ENCODE measurements at regions not wholly inside any gene's neighbourhood (a gene's known extent, or its start where the extent isn't known, plus 50 kb on each side); places are given as distances from the start of the nearest gene placed in this dataset.

DNA sequence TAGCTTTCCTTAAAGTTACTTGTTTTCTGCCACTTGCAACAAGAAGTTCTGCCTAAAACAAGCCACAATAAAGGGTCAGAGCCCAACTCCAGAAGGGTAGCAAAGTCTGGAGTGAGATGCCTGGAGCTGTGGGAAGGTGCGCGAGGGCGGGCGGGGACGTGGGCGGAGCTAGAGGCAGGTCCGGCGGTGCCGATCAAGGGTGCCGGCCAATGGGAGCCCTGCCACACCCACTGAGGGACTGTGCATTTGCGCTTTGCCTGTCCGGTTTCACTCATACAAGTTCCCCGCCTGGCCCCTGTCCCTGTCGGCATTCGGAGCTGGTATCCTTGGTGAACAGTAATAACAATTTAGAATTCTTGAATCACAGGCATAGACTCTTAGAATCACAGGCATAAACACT is 732.4 kb downstream of the MATN1 start:
- TF ChIP-seq, protein P1, sequence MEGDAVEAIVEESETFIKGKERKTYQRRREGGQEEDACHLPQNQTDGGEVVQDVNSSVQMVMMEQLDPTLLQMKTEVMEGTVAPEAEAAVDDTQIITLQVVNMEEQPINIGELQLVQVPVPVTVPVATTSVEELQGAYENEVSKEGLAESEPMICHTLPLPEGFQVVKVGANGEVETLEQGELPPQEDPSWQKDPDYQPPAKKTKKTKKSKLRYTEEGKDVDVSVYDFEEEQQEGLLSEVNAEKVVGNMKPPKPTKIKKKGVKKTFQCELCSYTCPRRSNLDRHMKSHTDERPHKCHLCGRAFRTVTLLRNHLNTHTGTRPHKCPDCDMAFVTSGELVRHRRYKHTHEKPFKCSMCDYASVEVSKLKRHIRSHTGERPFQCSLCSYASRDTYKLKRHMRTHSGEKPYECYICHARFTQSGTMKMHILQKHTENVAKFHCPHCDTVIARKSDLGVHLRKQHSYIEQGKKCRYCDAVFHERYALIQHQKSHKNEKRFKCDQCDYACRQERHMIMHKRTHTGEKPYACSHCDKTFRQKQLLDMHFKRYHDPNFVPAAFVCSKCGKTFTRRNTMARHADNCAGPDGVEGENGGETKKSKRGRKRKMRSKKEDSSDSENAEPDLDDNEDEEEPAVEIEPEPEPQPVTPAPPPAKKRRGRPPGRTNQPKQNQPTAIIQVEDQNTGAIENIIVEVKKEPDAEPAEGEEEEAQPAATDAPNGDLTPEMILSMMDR (IDR thresholded peaks at IDR 0.05; ENCODE audit: poor library complexity, severe bottlenecking), result no peak
- TF ChIP-seq POLR2AphosphoS5 (IDR thresholded peaks at IDR 0.05) (no peak), EZH2 (IDR thresholded peaks at IDR 0.05; ENCODE audit: borderline replicate concordance, insufficient read depth, low read length, poor library complexity, severe bottlenecking) (no peak)
- TF ChIP-seq, protein P2, sequence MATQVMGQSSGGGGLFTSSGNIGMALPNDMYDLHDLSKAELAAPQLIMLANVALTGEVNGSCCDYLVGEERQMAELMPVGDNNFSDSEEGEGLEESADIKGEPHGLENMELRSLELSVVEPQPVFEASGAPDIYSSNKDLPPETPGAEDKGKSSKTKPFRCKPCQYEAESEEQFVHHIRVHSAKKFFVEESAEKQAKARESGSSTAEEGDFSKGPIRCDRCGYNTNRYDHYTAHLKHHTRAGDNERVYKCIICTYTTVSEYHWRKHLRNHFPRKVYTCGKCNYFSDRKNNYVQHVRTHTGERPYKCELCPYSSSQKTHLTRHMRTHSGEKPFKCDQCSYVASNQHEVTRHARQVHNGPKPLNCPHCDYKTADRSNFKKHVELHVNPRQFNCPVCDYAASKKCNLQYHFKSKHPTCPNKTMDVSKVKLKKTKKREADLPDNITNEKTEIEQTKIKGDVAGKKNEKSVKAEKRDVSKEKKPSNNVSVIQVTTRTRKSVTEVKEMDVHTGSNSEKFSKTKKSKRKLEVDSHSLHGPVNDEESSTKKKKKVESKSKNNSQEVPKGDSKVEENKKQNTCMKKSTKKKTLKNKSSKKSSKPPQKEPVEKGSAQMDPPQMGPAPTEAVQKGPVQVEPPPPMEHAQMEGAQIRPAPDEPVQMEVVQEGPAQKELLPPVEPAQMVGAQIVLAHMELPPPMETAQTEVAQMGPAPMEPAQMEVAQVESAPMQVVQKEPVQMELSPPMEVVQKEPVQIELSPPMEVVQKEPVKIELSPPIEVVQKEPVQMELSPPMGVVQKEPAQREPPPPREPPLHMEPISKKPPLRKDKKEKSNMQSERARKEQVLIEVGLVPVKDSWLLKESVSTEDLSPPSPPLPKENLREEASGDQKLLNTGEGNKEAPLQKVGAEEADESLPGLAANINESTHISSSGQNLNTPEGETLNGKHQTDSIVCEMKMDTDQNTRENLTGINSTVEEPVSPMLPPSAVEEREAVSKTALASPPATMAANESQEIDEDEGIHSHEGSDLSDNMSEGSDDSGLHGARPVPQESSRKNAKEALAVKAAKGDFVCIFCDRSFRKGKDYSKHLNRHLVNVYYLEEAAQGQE (IDR thresholded peaks at IDR 0.05; ENCODE audit: borderline replicate concordance), result no peak

Data from neural cell (in vitro differentiated cells).